HG03469 (cell line): ENCODE measurements at regions not wholly inside any gene's neighbourhood (a gene's known extent, or its start where the extent isn't known, plus 50 kb on each side); places are given as distances from the start of the nearest gene placed in this dataset.
A peak's percentile ranks its signal among the peaks of the same experiment; 100 is the strongest.
"Not testable (repeated sequence)": the region's sequence is repeated elsewhere in the genome, so short reads cannot be mapped to it uniquely, and the experiment has no call there.

Experiments
- ATAC-seq: cut with Tn5 transposase; IDR thresholded peaks from one replicate; pipeline ENCODE4 v1.9.1; 2021; ENCODE audit warnings: mild to moderate bottlenecking, moderate library complexity, moderate number of reproducible peaks; ENCODE audit not compliant: unreplicated experiment

GRCh38 chr4:94011190-94011589 lies 182.6 kb downstream of the ATOH1 start:
- ATAC-seq, result no peak

- ATAC-seq, result no peak
Observed at GRCh38 chr4:94014484-94015136, 186.1 kb downstream of the ATOH1 start.

- no peak for ATAC-seq
Observed at GRCh38 chr4:94015956-94016355, 187.4 kb downstream of the ATOH1 start.

DNA sequence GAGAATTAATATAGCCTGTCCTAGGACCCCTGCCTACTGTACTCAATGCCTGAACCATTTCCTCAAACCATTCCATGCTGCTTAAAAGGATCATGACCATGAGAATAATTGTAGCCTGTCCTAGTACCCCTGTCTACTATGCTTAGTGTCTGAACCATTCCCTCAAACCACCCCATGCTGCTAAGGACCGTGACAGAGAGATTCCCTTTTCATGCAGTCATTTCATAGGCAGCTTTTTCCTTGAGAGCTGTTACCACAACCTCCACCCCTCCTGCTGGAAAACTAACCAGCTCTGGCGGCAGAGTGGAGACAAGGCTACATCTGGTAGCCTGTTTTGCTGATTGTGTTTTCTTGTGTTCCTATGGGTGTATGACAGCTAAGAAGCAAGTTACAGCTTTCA lies 174.9 kb upstream of the SMARCAD1 start:
- ATAC-seq, result no peak

DNA sequence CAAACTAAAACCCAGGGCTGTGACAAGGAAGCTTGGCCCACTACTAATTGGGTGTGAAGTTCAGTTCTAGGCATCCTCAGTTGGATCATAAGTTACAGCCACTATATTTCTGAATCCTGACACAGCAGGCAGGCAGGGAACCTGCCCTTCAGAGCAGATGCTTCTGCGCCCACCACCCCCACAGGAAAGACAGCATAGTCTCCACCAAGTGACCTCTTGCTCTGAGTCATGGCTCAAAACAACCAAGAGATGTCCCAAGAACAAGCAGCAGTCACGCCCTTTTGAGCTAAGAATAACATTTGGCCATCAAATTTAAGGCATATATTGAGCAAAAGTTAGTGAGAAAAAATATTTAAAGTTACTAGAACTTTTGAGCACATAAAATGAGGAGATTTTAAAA lies 170.7 kb upstream of the SMARCAD1 start:
- no peak for ATAC-seq

DNA sequence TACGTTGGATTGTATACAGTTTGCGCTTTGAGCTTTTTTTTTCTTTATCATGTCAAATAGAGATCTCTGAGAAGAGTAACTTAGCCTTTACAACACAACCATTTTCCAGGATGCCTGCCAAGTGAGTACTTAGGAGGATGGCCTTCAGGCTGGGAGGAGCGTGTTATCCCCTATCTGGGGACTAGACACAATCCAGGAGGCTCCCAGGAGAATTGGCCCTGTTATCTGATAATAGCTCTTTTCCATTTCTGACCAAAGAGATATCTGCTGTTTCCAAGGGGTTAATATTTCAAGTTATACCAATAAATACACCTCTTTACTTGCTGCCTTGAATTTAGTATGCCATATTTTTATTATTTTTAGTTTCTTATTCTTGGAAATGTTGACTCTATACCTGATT lies 169.5 kb upstream of the SMARCAD1 start:
- no peak for ATAC-seq

- ATAC-seq, result no peak
Observed at GRCh38 chr4:94039226-94039625, 168.4 kb upstream of the SMARCAD1 start.

GRCh38 chr4:94044471-94044870 lies 163.2 kb upstream of the SMARCAD1 start:
- not testable (repeated sequence) for ATAC-seq

DNA sequence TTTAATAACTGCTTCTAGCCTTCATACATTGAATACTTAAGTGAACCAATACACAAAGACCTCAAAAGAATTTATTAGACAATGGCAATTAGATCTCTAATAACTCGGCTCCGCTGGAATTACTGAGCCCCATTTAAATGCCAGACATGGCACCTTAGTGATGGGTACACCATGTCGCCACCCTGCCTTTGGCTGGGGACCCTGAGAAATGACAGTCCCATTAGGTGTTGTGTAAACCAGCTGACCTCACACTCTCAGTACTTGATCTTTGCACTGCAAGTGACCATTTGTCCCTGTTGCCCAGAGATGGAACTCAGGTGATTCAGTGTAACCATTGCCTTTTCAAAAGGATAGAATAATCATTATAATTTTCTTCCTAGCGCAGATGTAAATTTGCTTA lies 144.6 kb upstream of the SMARCAD1 start:
- no peak for ATAC-seq

DNA sequence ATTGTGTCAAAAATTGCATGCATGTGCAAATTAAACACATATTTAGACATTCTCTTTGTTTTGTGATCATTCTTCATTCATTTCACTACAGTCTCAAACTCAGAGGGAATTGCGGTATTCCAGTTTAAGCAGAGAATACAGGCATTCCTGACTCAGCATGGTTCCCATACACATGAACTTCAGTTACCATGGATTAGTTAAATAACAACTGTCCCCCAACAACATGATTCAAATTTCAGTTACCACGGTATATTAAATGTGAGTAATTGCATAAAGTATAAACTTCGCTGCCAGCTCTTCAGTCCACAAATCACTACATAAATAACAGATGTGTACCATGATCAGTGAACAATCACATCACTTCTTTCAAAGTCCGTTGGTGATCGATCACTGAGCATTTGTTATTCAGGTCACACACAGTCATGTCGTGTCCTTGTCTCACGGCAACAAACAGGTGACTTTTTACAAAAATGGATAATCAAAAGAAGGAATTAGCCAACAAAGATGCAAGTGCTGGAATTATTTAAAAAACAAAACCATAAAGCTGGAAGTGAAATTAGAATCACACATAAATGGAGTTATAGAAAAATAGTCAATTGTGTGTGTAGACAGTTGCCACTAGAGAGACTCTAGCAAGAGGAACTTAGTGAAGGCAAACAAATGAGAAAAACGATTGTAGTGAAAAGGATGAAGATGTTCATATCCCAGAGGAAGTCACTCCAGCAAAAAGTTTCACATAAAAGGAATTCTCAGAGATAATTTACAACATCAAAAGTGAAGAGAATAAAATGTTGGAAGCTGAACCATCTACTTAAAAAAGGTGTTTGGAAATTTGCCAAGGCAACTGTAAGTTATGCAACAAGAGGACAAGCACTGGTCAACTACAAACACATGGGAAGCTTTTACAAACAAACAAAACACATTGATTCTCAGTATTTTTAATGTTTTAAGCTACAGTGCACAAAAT lies 138.6 kb upstream of the SMARCAD1 start:
- ATAC-seq, result no peak

DNA sequence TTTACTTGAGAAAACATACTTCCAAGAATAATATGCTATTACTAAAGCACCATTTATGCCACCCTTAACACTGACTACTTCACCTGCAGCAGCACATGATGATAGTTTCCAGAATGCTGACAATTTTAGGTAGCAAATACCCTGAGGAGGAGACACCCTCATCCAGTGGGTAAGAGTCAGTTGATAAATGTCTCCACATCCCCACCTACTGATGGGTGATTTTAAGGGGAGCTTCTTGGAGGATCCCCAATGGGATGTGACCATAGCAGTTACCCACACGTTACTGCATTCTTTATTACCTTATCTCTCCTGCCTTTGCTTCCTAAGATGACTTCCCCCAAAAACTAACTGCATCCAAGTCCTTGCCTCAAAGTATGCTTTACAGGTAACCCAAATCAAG lies 131.2 kb upstream of the SMARCAD1 start:
- no peak for ATAC-seq

DNA sequence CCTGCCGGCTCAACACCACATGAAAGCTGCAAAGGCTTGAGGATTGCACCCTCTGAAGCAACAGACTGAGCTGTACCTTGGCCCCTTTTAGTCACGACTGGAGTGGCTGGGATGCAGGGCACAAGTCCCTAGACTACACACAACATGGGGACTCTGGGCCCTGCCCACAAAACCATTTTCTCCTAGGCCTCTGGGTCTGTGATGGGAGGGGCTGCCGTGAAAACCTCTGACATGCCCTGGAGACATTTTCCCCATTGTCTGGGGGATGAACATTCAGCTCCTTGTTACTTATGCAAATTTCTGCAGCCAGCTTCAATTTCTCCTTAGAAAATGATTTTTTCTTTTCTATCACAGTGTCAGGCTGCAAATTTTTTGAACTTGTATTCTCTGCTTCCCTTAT lies 123.5 kb upstream of the SMARCAD1 start:
- no peak for ATAC-seq

- ATAC-seq, result not testable (repeated sequence)
Observed at GRCh38 chr4:94099141-94099540, 108.5 kb upstream of the SMARCAD1 start.

- no peak for ATAC-seq
Observed at GRCh38 chr4:94112644-94113043, 95.0 kb upstream of the SMARCAD1 start.

DNA sequence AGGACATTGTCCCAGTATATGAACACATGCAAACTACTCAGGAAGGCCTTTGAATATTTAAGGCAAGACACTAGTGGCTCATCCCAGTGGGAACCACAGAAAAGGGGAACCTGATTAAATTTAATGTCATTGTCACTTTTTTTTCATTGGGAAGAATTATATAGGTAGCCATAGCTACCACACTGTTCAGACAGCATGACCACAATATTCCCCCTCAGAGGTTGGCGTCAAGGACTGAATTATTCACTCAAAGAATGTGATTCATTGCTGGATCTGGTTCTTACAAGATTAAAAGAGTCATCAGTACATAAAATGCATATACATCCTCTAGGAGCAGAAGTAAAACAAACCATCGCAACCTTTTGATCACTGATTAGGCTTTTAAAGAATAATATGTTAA lies 92.0 kb upstream of the SMARCAD1 start:
- ATAC-seq, result no peak

- ATAC-seq, result no peak
Observed at GRCh38 chr4:94116842-94117241, 90.8 kb upstream of the SMARCAD1 start.

- no peak for ATAC-seq
Observed at GRCh38 chr4:94126669-94127068, 81.0 kb upstream of the SMARCAD1 start.

GRCh38 chr4:94127707-94128328 lies 79.8 kb upstream of the SMARCAD1 start:
- peak; percentile 78 for ATAC-seq

DNA sequence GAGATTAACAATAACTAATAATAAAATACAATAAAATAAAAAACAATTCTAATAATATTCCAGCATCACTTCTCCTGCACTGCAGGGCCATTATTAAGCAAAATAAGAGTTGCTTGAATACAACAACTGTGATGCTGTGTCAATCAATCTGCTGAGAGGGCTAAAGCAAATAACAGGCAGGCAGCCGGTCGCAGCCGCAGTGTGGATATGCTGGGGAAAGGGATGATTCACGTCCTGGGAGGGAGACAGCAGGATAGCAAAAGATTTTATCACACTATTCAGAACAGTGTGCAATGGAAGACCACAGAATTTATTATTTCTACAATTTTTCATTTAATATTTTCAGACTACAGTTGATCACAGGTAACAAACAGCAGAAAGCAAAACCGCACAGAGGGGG lies 76.5 kb upstream of the SMARCAD1 start:
- ATAC-seq, result no peak

DNA sequence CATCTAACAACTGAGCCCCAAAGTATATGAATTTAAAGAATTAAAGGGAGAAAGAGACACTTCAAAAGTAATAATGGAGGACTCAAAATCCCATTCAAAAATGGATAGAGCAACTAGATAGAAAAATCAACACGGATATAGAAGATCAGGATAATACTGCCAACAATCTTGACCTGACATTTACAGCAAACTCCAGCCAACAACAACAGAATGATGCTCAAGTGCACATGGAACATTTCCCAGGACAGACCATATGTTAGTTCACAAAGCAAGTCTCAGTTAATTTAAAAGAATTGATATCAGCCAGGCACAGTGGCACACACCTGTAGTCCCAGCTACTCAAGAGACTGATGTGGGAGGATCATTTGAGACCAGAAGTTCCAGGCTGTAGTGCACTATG lies 72.0 kb upstream of the SMARCAD1 start:
- no peak for ATAC-seq

- no peak for ATAC-seq
Observed at GRCh38 chr4:94139931-94140612, 67.6 kb upstream of the SMARCAD1 start.
